ENCODE measurements at regions not wholly inside any gene's neighbourhood (a gene's known extent, or its start where the extent isn't known, plus 50 kb on each side); places are given as distances from the start of the nearest gene placed in this dataset.

GRCh38 chr3:163957072-163957471, 1121.2 kb downstream of the SI start:
- H3K9me3 Mint-ChIP-seq, result no peaks in the 10 kb centered on the region
- H3K27me3 Mint-ChIP-seq (ENCODE audit: low read depth, poor library complexity), result peaks cover 7% of the 10 kb centered on the region
- TF ChIP-seq, protein P1, sequence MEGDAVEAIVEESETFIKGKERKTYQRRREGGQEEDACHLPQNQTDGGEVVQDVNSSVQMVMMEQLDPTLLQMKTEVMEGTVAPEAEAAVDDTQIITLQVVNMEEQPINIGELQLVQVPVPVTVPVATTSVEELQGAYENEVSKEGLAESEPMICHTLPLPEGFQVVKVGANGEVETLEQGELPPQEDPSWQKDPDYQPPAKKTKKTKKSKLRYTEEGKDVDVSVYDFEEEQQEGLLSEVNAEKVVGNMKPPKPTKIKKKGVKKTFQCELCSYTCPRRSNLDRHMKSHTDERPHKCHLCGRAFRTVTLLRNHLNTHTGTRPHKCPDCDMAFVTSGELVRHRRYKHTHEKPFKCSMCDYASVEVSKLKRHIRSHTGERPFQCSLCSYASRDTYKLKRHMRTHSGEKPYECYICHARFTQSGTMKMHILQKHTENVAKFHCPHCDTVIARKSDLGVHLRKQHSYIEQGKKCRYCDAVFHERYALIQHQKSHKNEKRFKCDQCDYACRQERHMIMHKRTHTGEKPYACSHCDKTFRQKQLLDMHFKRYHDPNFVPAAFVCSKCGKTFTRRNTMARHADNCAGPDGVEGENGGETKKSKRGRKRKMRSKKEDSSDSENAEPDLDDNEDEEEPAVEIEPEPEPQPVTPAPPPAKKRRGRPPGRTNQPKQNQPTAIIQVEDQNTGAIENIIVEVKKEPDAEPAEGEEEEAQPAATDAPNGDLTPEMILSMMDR (IDR thresholded peaks at IDR 0.05), result no peak
- H3K27ac Mint-ChIP-seq, result no peak overlapping the region
- H3K4me3 Mint-ChIP-seq, result no peak overlapping the region
- no peaks in the 10 kb centered on the region for H3K36me3 Mint-ChIP-seq (ENCODE audit: low read depth)
- H3K4me1 Mint-ChIP-seq, result no peaks in the 10 kb centered on the region
- DNase-seq, result no peak

- H3K4me3 Mint-ChIP-seq, result no peak overlapping the region
- peaks cover 7% of the 10 kb centered on the region for H3K27me3 Mint-ChIP-seq (ENCODE audit: low read depth, poor library complexity)
- H3K27ac Mint-ChIP-seq, result no peak overlapping the region
- no peaks in the 10 kb centered on the region for H3K9me3 Mint-ChIP-seq
- H3K36me3 Mint-ChIP-seq (ENCODE audit: low read depth), result no peaks in the 10 kb centered on the region
- H3K4me1 Mint-ChIP-seq, result no peaks in the 10 kb centered on the region
- DNase-seq, result no peak
- TF ChIP-seq, protein P1 (IDR thresholded peaks at IDR 0.05), result no peak
Measured at GRCh38 chr3:163953526-163953925, 1124.8 kb downstream of the SI start.

- TF ChIP-seq, protein P1 (IDR thresholded peaks at IDR 0.05), result no peak
- no peaks in the 10 kb centered on the region for H3K9me3 Mint-ChIP-seq
- H3K4me1 Mint-ChIP-seq, result no peaks in the 10 kb centered on the region
- peaks cover 7% of the 10 kb centered on the region for H3K27me3 Mint-ChIP-seq (ENCODE audit: low read depth, poor library complexity)
- DNase-seq, result no peak
- H3K4me3 Mint-ChIP-seq, result no peak overlapping the region
- no peaks in the 10 kb centered on the region for H3K36me3 Mint-ChIP-seq (ENCODE audit: low read depth)
- no peak overlapping the region for H3K27ac Mint-ChIP-seq
Measured at GRCh38 chr3:163952499-163952898, 1125.8 kb downstream of the SI start.

- no peak overlapping the region for H3K4me3 Mint-ChIP-seq
- H3K9me3 Mint-ChIP-seq, result no peaks in the 10 kb centered on the region
Measured at GRCh38 chr3:163951397-163951987, 1126.8 kb downstream of the SI start.

DNA sequence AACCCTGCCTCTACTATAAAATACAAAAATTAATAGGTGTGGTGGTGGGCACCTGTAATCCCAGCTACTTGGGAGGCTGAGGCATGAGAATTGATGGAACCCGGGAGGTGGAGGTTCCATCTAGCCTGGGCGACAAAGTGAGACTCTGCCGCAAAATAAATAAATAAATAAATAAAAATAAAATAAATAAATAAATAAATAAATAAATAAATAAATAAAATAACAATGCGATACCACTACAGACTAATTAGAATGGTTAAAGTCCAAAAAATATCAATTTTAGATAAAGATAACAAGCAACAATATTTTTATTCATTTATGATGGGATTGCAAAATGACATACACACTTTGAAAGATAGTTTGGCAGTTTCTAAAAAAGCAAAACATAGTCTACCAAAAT, 1131.5 kb downstream of the SI start:
- H3K9me3 Mint-ChIP-seq, result peaks cover 32% of the 10 kb centered on the region
- no peak overlapping the region for H3K4me3 Mint-ChIP-seq
- no peaks in the 10 kb centered on the region for H3K36me3 Mint-ChIP-seq (ENCODE audit: low read depth)
- no peaks in the 10 kb centered on the region for H3K27me3 Mint-ChIP-seq (ENCODE audit: low read depth, poor library complexity)
- TF ChIP-seq, protein P1 (IDR thresholded peaks at IDR 0.05), result no peak
- no peaks in the 10 kb centered on the region for H3K4me1 Mint-ChIP-seq
- H3K27ac Mint-ChIP-seq, result no peak overlapping the region
- DNase-seq, result no peak

More at GRCh38 chr3:163951397-163951987, 1126.8 kb downstream of the SI start:
- no peak for DNase-seq
- H3K36me3 Mint-ChIP-seq (ENCODE audit: low read depth), result no peaks in the 10 kb centered on the region
- H3K27ac Mint-ChIP-seq, result no peak overlapping the region
- peaks cover 7% of the 10 kb centered on the region for H3K27me3 Mint-ChIP-seq (ENCODE audit: low read depth, poor library complexity)
- no peaks in the 10 kb centered on the region for H3K4me1 Mint-ChIP-seq
- TF ChIP-seq, protein P1 (IDR thresholded peaks at IDR 0.05), result peak; percentile 33

GRCh38 chr3:163943664-163944063, 1134.6 kb downstream of the SI start:
- peaks cover 37% of the 10 kb centered on the region for H3K9me3 Mint-ChIP-seq
- no peak overlapping the region for H3K4me3 Mint-ChIP-seq
- TF ChIP-seq, protein P1 (IDR thresholded peaks at IDR 0.05), result no peak
- no peaks in the 10 kb centered on the region for H3K27me3 Mint-ChIP-seq (ENCODE audit: low read depth, poor library complexity)
- DNase-seq, result no peak
- no peaks in the 10 kb centered on the region for H3K36me3 Mint-ChIP-seq (ENCODE audit: low read depth)
- no peak overlapping the region for H3K27ac Mint-ChIP-seq
- H3K4me1 Mint-ChIP-seq, result no peaks in the 10 kb centered on the region

Data from nephron progenitor cell (in vitro differentiated cells).